Left renal pelvis (tissue), 4 donors: ENCODE measurements at regions not wholly inside any gene's neighbourhood (a gene's known extent, or its start where the extent isn't known, plus 50 kb on each side); places are given as distances from the start of the nearest gene placed in this dataset.

Experiments used
- DNase-seq, 4 donors: peaks; one replicate each; pipeline ENCODE4 v3.0.0-alpha.2; 2013; ENCODE audit warnings: low read depth in 4 of 4, low spot score in 3 of 4

DNA sequence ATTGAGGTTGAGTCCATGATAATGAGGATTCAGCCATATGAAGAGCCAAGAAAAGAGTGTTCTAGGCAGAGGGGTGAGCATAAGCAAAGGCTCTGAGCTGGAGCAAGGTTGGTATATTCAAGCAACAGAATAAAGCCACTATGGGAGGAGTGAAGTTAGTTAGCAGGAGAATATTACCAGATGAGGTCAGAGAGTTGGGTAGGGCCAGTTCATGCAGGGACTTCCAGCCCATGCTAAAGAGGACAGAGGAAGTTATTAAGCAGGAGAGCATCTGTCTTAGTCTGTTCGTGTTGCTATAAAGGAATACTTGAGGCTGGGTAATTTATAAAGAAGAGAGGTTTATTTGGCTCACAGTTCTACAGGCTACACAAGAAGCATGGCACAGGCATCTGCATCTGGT lies 57.1 kb upstream of the ATG10 start:
- no peak for DNase-seq

DNA sequence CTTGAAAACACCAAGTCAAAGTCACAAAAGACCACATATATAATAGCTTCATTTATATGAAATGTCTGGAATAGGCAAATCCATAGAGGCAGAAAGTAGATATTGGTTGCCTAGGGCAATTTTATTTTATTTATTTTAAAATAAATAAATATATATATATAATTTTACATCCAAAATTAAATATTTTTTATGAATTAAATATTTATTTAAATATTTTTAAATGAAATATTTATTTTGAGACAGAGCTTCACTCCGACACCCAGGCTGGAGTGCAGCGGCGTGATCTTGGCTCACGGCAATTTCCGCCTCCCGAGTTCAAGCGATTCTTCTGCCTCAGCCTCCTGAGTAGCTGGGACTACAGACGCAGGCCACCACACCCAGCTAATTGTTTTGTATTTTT lies 58.9 kb upstream of the ATG10 start:
- no peak for DNase-seq

DNA sequence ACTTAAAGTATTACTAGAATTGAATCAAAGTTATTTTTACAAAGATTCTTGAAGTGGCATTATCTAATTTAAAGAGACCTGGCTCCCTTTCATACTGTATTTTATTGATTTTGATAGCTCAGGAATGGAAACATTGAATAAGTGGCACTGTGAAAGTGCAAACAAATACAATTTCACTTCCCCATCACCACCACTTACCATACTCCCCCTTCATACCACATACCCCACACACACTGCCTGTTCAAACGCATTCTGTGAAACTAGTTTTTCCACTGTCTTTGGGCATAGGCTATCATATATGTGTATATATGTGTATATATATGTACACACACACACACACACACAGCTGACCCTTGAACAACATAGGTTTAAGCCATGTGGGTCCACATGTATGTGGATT lies 62.1 kb upstream of the ATG10 start:
- DNase-seq, result no peak

DNA sequence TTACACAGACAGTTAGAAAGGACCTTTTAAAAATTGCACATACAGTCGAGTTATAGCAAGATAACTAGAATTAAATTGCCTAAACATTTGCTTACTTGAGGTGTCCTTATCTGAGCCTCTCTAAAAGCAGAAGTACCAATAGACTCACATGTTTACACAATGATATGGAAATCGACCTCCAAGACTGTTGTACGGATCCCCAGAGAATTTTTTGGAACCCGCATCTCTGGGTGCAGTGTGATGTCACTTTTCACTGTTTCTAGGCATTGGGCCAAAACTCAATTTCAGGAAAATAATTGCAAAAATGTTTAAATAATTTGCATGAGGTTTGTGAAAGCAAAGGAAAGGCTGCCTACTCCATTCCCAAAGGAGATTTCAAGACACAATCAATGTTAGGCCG lies 63.1 kb upstream of the ATG10 start:
- DNase-seq, result no peak

DNA sequence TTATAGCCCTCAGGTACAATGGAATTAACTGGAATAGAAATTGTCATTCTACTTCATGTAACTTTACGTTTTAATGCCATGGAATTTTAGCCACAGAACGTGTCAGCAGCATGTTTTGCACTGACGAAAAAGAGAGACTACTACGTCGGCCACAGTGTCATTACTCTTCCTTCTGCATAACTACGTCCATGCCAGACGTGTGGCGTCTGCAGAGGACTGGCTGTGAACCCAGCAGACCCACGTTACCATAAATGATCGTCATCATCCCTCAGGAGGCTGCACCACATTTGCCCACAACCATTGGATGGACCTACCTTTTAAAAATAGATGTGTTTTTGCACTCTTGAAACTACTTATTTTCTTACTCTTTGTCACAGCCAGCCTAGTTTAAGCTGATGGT lies 63.8 kb upstream of the ATG10 start:
- DNase-seq, result no peak

DNA sequence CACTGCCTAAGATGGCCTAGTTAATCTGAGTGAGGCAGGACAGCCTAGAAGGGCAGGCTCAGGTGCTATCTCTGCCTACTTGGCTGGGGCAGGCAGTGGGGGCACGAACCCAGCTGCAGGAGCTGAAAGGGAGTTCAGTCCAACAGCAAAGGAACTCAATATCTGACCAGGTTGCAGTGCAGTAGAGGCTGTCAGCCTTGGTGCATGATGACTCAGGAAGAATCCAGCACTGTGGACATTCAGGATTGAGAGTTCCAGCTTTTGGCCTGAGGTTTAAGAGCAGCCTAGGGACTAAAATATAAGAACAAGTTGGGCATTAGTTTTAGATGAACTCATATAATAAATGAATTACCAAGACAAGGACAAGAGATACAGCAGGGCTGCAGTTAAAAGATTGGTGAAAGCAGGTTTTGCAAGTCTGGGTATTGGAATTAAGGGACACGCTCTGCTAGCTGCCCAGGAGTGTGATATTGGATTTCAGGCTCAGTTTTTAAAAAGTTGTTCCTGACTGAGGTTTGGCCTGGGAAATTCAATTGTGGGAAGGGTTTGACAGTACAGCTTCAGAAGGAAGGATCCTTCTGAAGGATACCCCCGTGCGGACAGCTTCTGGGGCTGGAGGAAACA lies 64.7 kb upstream of the ATG10 start:
- DNase-seq, result peak in 2 of 4 donors; percentile 6 to 15

DNA sequence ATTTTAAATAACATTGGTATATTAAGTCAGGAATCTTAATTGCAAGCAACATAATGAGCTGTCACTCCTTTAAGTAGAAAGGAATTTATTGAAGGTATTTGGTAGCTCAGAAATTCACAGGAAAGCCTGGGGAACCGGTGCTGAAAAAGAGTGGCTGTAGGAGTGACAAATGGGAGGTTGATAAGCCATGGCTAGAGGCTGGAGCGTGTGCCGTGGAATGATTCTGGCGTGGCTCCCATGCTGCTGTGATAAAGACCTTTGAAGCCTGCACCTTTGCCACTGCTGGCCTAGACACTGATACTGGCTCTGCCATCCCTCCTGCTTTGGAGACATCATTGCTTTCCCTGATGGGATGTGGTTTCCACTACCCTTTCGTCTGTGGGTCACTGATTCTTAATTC lies 65.7 kb upstream of the ATG10 start:
- no peak for DNase-seq

DNA sequence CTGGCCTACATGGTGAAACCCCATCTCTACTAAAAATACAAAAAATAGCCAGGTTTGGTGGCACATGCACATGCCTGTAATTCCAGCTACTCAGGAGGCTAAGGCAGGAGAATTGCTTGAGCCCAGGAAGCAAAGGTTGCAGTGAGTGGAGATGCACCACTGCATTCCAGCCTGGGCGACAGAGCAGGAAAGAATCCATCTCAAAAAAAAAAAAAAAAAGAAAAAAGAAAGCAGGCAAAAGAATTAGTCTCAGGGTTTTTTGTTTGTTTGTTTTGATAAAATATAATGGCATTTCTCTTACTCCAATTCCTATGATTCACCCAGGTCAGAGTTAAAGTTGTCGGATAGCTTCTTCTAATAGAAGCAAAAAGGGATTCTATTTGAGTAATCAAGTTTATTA lies 67.0 kb upstream of the ATG10 start:
- no peak for DNase-seq

DNA sequence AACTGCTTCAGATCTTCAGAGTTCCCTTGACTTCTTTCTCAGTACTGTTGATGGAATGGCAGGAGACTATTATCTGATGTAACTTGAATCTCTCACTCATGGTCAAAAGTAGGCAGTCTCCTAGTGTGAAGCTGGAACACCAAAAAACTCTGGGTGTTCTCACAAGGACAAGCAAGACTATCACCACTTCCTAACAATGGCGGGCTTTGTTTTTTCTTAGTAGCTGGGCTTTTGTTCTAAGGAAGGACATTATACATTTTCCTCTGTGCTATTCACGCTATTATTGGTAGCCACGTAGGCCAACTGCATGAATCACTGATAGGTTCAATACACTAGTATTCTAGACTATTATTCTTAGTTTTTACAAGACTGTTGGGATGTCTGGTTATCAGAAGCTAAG lies 67.7 kb upstream of the ATG10 start:
- no peak for DNase-seq

DNA sequence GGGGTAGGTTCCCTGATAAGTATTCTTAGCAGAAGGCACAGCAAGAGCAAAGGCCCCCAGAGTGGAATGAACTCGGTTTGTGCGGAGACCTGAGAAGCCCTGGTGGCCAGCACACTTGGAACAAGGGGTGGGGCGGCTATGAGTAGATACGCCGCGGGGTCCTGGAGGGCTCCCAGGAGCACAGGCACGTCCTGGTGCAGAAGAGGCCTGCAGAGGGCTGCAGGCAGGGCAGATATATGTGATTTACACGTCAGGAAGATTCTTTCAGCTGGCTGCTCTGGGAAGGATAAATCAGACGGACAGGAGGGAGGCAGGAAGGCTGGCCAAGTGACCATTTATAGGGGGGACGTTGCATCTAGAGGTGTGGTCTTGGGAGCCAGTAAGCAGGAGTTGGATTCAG lies 70.2 kb upstream of the ATG10 start:
- no peak for DNase-seq

DNA sequence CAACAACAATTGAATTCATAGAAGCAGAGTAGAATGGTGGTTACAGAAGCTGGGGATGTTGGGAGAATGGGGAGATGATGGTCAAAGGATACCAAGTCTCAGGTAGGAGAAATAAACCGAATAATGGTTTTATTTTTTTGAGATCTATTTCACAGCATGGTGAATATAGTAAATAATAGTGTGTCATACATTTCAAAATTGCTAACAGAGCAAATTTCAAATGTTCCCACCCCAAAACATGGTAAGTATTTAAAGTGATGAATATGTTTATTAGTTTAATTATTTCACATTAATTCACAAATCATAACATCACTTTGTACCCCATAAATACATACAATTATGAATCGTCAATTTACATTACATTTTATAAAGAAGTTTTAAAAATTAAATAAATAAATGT lies 72.7 kb upstream of the ATG10 start:
- DNase-seq, result no peak

DNA sequence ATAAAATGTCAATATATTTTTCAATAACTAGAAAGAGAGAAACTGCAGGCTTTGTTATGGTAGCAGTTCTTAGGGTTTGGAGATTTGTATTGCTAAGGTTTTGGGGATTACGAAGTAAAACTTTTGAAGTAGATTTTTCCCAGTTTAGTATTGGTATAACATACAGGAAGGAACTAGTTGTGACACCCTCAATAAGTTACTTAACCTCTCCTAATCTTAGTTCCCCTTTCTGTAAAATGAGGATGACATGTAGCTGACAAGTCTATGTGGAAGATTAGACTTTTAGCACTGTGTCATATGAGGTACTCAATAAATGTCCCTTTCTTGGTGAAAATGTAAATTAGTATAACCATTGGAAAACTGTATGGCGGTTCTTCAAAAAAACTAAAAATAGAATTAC lies 73.4 kb upstream of the ATG10 start:
- DNase-seq, result no peak

DNA sequence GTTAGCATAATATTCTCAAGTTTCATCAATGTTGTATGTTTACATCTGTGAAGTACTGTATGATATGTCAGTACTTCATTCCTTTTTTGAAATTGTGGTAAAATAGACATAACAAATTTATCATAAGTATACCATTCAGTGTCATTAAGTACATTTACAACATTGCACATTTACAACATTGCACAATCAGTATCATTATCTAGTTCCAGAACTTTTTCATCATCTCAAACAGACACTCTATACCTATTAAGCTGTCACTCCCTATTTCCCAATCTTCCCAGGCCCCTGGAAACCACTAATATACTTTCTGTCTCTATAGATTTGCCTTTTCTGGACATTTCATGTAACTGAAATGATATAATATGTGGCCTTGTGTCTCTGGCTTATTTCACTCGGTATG lies 75.1 kb upstream of the ATG10 start:
- no peak for DNase-seq

DNA sequence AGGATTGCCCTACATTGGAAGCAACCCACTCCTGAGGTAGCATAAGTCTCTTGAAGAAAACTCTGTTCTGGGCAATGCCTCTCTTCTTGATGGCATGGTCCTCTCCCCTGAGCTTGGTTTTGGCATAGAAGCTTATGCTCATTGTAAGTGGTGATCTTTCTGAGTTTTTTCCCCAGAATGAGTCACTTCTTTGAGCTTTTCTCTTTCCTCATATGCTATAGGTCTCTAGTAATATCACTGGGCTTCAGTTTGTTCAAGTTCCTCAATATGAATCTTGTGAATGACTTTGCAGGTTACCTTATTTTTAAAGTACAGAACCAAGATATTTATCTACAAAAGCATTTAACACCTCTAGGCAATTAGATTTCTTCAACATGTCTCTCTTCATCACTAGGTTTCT lies 76.5 kb upstream of the ATG10 start:
- no peak for DNase-seq

DNA sequence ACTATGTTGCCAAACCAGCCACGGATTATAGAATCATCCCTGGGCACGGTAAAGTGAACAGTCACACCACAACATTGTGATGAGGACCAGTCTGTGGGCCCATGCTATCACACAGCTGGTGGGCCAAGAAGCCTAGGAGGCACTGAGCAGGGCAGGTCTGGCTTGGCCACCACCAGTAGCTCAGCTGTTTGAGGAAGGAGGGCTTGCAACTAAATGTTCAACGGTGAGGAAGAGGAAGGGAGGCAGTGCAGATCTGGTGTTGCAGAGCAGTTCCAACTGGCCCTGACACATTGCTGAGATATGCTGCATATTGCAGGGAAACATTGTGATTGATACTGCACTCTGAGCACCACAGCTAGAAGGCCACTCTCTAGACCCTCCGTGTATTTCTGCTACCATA lies 77.9 kb upstream of the ATG10 start:
- DNase-seq, result no peak

DNA sequence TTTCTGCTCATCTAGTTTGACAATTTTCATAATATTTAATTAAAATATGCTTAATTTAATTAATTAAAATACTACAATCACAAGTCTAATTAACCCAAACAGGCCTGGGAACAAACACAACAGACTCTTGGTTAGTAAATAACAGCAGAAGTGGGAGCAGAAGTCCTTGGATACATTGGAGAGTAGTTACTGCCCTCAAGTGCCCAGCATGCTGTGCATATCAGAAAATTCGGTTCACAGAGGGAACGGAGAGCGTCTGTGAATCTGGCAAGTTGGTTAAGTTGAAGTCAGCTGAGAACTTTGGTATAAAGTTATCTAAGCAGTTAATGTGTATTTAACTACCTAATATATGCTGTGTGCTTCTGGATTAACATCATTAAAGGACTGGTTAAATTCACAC lies 87.0 kb upstream of the ATG10 start:
- DNase-seq, result no peak

DNA sequence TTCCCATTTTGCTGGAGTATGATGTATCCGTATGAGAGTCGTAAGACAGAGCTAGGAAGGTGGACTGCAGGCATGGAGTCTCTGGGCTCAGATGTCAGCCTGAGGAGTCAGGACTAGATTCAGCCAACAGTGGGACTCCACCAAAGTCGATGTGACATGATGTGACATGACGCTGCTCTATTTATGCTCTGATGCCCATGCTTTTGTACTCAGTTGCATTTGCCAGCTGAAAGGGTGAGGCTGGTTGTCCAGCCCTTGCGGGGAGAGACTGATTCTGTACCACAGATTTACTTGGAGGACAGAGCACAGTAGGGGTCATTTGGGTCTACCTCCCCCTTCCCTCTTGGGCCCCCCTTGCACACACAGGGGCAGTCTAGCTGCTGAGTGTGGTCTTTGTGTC lies 88.5 kb upstream of the ATG10 start:
- no peak for DNase-seq

DNA sequence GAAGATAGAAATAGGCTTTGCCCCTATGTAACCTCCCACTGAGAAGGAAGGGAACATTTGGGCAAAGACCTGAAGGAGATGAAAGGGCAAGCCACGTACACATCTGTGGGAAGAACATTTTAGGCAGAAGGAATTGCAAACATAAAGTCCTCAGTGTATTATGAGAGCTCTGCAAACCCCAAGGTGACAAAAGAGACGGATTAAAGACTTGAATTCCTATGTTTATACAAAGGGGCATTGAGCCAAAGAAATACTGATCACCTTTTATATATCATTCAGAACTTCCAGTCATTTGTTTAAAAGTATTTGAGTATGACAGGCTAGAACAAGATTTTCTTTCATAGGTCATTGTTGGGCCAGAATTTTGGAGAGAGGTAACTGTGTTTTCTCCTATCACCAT lies 90.2 kb upstream of the ATG10 start:
- no peak for DNase-seq

DNA sequence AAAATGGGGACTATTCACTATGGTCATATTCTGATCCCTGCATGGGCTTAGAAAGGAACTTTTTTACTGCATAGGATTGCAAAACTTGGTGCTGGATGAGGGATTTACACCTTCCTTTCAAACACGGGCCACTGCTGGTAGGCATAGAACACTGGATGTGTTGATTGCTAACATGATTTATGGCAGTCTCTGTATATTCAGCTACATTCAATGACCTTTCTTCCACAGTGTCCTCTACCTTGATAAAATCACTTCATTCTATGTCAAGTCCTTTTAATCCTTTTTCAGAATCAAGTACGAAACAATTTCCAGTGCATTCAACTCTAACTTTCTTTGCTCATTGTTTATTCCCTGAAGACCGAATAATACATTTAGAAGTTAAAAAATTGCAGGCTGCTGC lies 91.9 kb upstream of the ATG10 start:
- DNase-seq, result no peak

DNA sequence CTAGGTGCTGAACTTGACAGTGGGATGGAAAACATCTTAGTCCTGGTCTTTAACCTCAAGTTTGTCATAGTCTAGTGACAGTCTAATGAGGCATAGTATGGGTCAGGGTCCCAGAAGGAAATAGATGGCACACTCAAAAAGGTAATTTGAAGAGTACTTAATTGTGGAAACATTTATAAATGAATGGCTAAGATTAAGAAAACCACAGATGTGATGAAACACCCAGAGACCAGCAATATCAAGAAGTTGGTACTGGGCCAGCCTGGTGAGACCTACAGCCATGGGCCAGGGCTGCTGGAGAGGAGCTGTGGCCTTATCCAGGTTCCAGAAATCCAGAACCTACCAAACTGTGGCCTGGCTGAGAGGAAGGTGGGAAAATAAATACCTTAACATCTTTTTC lies 93.5 kb upstream of the ATG10 start:
- no peak for DNase-seq

DNA sequence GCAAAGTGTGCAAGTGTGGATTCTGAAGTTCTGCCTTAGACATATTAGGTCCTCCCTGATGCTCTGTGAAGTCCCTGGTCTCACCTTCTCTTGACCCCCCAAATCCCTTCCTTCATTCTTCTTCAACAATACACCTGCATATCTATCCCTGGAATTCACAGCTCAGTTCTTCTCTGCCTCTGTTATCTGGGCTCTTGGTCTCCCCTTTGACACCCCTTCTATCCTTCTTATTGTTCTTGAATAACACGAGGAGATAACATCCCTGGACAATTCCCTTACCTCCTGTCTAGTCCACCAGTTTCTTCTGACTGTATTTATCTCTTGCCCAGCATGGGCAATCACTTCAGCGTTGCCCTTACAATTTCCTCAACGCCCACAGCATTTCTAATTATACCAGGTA lies 104.8 kb upstream of the ATG10 start:
- no peak for DNase-seq

DNA sequence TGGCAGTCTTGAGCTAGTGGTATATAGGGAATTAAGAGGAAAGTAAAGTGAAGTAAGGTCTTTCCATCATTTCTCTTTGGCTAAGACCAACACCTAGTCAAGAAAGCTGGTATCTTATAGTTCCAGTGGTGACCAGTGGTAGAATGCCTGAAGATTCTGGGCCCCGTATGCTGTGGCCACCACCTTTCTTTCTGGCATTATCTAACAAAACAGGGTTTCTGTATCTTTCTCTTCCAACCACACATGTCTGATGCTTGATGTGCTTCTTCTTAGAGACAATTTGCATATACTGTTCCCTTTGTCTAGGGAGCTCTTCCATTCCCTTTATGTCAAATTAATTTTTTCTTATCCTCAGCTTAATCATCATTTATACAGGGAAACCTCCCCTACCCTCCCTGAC lies 109.9 kb upstream of the SSBP2 start:
- DNase-seq, result no peak

DNA sequence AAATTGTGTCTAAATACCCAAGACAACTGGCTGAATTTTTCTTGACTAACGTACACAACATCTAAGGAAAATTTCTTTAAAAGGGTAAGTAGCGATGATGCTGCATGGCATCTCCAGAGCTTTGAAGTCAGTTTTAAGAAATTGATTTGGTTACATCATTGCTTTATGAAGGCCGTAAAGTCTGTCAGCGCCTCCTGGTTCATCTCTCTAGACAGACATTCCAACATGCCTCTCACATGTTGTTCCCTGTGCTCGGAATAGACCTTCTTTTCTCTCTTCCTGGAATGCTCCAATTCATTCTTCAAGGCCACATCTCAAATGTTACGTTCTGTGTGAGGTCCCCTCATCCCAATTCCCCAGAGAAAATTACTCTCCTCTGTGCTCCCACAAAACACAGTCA lies 108.7 kb upstream of the SSBP2 start:
- DNase-seq, result no peak
